GM18502 (cell line): ENCODE measurements at regions not wholly inside any gene's neighbourhood (a gene's known extent, or its start where the extent isn't known, plus 50 kb on each side); places are given as distances from the start of the nearest gene placed in this dataset.

Source experiments
- ATAC-seq: cut with Tn5 transposase; IDR thresholded peaks from one replicate; pipeline ENCODE4 v1.9.1; 2021; ENCODE audit warnings: mild to moderate bottlenecking; ENCODE audit not compliant: unreplicated experiment, poor library complexity

- no peak for ATAC-seq
Measured at GRCh38 chr16:65295527-65295926, 173.7 kb upstream of the CDH11 start.

- no peak for ATAC-seq
Measured at GRCh38 chr16:65294708-65295107, 172.8 kb upstream of the CDH11 start.

GRCh38 chr16:65294165-65294564 is 172.3 kb upstream of the CDH11 start:
- no peak for ATAC-seq

DNA sequence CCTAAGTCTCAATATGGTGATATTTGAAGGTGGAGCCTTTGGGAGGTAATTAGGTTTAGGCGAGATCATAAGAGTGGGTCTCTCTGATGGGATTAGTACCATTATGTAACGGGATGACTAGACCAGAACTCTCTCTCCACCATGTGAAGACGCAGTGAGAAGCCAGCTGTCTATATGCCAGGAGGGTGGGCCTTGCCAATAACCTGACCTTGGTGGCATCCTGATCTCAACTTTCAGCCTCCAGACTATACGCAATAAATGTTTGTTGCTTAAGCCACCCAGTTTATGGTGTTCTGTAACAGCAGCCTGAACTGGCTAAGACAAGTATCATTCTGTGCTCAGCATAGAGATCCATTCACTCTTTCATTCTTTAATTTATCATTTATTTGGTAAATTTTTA is 167.2 kb upstream of the CDH11 start:
- ATAC-seq: no peak

GRCh38 chr16:65287307-65287706 is 165.4 kb upstream of the CDH11 start:
- no peak for ATAC-seq

DNA sequence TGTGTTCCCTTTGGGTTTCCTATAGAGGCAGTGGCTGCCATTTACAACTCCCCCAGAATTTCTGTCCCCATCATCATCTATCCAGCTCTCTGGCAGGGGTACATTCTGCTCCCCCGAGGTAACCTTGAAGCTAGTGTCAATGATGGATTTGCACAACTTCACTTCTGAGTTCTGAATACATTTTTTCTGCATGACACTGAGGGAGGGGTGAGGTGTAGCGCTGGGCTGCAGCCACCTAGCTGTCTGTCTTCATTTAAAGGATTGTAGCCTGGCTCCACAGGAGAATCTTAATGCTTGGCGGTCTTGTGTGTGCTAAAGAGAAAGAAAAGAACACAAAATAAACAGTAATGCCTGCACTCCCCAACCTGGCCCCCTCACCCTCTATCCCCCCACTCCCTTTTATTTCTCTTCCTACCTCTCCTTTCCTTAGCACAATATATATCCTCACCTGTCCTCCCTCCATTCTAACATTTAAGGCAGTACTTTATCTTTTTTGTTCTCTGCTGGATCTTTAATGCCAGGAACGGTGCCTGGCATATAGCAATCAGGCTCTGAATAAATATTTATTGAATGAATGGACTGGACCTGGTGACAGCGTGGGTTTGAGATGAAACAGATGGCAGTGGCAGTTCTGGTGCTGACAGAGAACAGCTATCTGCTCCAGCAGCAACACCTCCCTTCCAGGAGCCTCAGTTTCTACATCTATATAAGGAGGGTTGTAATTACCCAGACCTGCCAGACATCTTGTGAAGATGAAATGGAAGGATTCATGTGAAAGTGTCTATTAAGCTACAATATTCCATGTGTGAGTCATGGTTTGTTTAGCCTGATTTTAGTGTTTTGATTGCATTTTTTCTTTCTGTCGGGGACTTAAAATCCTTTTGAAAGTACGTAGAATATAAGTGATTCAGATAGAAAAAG is 163.5 kb upstream of the CDH11 start:
- no peak for ATAC-seq

- no peak for ATAC-seq
Measured at GRCh38 chr16:65284626-65285025, 162.8 kb upstream of the CDH11 start.

DNA sequence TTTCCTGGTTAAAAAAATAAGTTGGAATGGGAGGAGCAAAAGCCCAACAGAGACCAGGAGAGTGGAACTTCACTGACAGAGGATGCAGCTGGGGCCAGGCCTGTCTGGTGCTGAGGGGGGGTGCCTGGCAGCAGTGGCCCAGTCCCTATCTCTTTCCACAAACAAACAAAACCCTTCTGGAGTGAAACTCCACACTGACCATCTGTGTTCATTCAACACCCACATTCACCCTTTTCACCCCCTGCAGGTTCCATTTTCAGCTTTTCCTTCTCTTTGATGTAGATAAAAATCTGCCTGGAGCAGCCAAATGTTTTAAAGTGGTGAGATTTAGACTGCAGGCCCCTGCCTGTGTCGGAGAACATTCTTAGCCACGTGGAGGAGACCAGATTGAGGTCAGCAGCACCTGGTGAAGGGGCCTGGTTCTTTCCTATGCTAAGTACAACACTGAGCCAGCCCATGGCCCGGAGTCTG is 161.4 kb upstream of the CDH11 start:
- ATAC-seq: no peak

GRCh38 chr16:65281586-65281985 is 159.7 kb upstream of the CDH11 start:
- ATAC-seq: no peak

- ATAC-seq: no peak
Measured at GRCh38 chr16:65280845-65281512, 159.1 kb upstream of the CDH11 start.

GRCh38 chr16:65279576-65279975 is 157.7 kb upstream of the CDH11 start:
- no peak for ATAC-seq

- ATAC-seq: no peak
Measured at GRCh38 chr16:65278874-65279273, 157.0 kb upstream of the CDH11 start.

- no peak for ATAC-seq
Measured at GRCh38 chr16:65274566-65274965, 152.7 kb upstream of the CDH11 start.

DNA sequence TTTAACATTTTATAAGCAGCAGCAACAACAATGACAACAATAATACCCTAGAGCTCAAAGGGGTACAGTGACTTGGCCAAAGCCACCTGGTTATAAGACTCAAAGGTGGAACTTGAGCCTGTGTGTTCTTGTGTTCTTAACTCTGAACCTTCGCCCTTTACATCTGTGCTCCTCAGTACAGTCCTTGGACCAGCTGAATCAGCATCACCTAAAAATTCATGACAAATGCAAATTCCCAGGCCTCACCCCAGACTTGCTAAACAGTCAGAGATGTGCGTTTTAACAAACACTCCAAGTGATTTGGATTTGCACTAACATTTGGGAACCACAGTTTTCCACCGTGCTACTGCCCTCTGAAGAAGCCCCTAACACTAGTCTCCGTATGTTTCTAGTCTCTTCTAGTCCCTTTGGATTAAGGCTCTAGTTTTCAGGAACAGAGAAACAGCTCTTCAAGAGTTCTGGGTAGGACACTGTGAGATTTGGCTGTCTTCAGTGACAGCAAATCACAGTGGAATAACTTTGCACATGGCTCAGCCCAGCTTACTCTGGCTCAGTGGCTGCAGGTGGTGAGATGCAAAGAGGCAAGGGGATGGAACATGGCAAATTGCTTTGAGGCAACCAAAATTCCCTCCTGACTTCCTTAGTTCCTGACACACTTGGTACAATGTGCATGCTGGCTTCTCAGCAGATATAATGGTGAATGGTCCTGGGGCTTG is 151.0 kb upstream of the CDH11 start:
- ATAC-seq: no peak

GRCh38 chr16:65271996-65272395 is 150.1 kb upstream of the CDH11 start:
- no peak for ATAC-seq

- no peak for ATAC-seq
Measured at GRCh38 chr16:65268331-65268730, 146.5 kb upstream of the CDH11 start.

DNA sequence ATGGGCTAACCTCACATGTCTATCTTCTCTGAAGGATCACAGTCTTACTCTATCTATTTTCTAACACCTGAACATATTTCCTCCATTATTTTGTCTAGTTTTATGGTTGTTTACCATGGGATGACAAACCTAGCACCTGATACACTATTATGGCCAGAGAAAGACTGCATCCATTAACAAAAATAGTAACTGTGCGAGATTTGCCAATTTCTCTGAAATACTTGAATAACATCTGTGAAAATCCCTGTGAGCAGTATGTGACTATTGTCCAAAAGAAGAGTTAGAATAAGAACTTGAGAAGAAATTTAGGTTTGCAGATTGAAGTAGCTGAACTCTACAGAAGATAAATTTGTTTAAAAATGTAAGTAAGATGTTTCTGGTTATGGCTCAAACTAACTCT is 142.0 kb upstream of the CDH11 start:
- no peak for ATAC-seq

DNA sequence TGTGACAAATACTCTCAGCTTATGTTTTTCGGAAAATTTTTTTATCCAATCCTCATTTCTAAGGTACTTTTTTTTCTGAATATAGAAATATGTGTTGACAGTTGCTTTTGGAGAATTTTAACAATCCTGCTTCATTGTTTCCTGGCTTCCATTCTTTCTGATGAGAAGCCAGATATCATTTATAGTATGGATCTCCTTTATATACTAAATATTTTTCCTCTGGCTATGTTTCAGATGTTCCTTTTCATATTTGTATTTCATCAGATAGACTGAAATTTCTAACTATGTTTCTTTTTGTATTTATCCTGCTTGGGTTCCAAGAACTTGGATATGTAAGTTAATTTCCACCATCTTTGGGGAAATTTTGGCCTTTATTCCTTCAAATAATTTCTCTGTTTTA is 138.9 kb upstream of the CDH11 start:
- ATAC-seq: no peak

DNA sequence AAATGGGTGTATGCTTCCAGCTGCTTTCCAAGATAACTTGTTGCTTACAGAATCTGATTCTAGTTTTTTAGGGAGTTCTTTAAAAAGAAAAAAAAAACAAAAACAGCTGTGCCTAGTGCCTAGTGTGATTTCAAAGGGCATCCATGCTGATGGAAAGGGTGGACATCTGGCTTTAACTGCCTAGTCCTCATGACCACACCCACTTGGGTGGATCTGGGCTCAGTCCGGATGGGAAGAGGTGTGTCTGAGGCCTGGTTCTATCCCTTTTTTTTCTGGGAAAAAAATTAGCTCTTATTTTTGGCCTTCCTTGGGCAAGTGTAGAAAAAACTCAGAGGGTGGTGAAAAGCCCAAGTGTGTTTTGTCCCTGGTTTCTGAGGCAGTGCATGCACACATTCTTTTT is 132.3 kb upstream of the CDH11 start:
- ATAC-seq: no peak

GRCh38 chr16:65249768-65250167 is 127.9 kb upstream of the CDH11 start:
- no peak for ATAC-seq

DNA sequence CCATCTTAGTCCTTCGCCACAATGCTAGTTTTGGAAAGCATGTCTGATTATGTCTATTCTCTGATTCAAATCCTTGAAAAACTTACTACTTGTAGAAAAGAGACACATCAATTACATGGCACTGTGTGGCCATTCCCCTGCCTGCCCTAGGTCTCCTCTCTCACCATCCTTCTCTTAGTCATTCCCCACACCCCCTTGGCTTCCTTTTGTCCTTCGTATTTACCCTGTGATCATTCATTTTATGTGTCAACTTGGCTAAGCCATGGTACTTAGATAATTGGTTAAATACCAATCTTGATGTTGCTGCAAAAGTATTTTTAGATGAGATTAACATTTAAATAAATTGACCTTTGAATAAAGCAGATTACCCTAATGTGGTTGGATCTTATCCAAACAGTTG is 122.9 kb upstream of the CDH11 start:
- no peak for ATAC-seq
